Sigmoid colon (tissue), 6 donors: ENCODE measurements at regions not wholly inside any gene's neighbourhood (a gene's known extent, or its start where the extent isn't known, plus 50 kb on each side); places are given as distances from the start of the nearest gene placed in this dataset.

ENCODE experiments used
- DNase-seq: peaks from one replicate; pipeline ENCODE4 v3.0.0-alpha.2; 2019
- H3K27ac ChIP-seq, 4 donors: fragments of 200-600 bp; sonication (generic); one replicate each; pipeline ENCODE4 v1.5.1; 2016 to 2019; ENCODE audit warnings: mild to moderate bottlenecking in 1 of 4
- H3K27me3 ChIP-seq, 3 donors: fragments of 200-600 bp; sonication (generic); one replicate each; pipeline ENCODE4 v1.5.1; 2019; ENCODE audit warnings: mild to moderate bottlenecking in 1 of 3
- H3K36me3 ChIP-seq, 4 donors: fragments of 200-600 bp; sonication (generic); one replicate each; pipeline ENCODE4 v1.5.1; 2016 to 2019
- H3K4me1 ChIP-seq, 4 donors: fragments of 200-600 bp; sonication (generic); one replicate each; pipeline ENCODE4 v1.5.1; 2017 to 2019
- H3K4me3 ChIP-seq, 4 donors: fragments of 200-600 bp; sonication (generic); one replicate each; pipeline ENCODE4 v1.5.1; 2017 to 2019; ENCODE audit warnings: mild to moderate bottlenecking in 2 of 4, moderate library complexity in 1 of 4
- H3K9me3 ChIP-seq, 4 donors: fragments of 200-600 bp in 3 of 4; sonication (generic) in 3 of 4; one replicate each; pipeline versions ENCODE4 v1.5.1 to v1.6.1; 2013 to 2019
- EP300 ChIP-seq, 4 donors: sonication (generic); formaldehyde crosslinking; IDR thresholded peaks; one replicate each; pipeline ENCODE4 v1.6.1; 2017; ENCODE audit warnings: antibody characterized with exemption in 4 of 4
- POLR2A ChIP-seq, 2 donors: fragments of 450-650 bp; IDR thresholded peaks; one replicate each; pipeline ENCODE4 v1.6.1; 2016; ENCODE audit warnings: antibody characterized with exemption in 2 of 2, mild to moderate bottlenecking in 2 of 2, moderate library complexity in 2 of 2
- POLR2AphosphoS5 ChIP-seq, 4 donors: sonication (generic); formaldehyde crosslinking; IDR thresholded peaks; one replicate each; pipeline ENCODE4 v1.6.1; 2017; ENCODE audit warnings: antibody characterized with exemption in 4 of 4
- WGBS, 2 donors: extraction: QIAGEN DNeasy Blood & Tissue Kit; methylation state at CpG; one replicate each; pipeline ENCODE4 v1.1.7; 2013; 5-methylcytosine and 5-hydroxymethylcytosine counted together
- intact Hi-C: fragments of 100-400 bp; cut with DNase I; formaldehyde crosslinking; loops from one replicate; pipeline ENCODE4 v1.15.1; 2023
- TF ChIP-seq, protein P1 (sequence below), 4 experiments: fragments of 450-650 bp in 3 of 4; fragments of 200-600 bp in 1 of 4; IDR thresholded peaks; one replicate each; pipeline ENCODE4 v1.5.1; 2016 to 2019; ENCODE audit warnings: antibody characterized with exemption in 4 of 4, mild to moderate bottlenecking in 3 of 4, moderate library complexity in 2 of 4
- donor health status: healthy with polysubstance abuse.
- donor health status: healthy.

DNA sequence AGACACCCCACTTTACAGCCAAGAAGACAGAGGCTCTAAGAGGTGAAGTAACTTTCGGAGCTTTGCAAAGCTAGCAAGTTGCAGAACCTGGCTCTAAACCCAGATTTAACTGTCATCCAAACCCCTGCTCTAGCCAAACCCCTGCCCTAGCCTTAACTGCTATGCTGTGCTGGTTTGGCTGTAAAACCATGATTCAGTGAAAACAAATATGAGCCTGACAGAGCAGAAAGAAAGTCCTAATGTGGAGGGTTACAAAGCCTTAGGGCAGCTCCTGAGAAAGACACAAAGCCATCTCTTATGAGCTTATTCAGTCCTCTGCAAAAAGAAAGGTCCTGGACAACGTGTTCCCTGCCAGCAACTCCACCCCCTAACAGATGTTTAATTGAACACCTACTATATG, 172.8 kb downstream of the KATNAL1 start:
- no peaks in the 10 kb centered on the region for H3K36me3 ChIP-seq
- intact Hi-C loops, result loop anchor here (5.0 kb wide), 5 partner anchors 173 to 913 kb away; partner anchors contain the start of gene KATNAL1
- 74 to 91% methylated on average over 2 of the region's 2 CpGs for WGBS, 2 donors
- H3K27me3 ChIP-seq, result no peaks in the 10 kb centered on the region
- H3K4me3 ChIP-seq, result no peak overlapping the region
- H3K9me3 ChIP-seq, result no peaks in the 10 kb centered on the region
- H3K27ac ChIP-seq, result peak overlapping the region in 2 of 4 donors; percentile 10 to 41
- peaks cover 0 to 21% (median 9%) of the 10 kb centered on the region in 4 donors for H3K4me1 ChIP-seq
- TF ChIP-seq, protein P1, sequence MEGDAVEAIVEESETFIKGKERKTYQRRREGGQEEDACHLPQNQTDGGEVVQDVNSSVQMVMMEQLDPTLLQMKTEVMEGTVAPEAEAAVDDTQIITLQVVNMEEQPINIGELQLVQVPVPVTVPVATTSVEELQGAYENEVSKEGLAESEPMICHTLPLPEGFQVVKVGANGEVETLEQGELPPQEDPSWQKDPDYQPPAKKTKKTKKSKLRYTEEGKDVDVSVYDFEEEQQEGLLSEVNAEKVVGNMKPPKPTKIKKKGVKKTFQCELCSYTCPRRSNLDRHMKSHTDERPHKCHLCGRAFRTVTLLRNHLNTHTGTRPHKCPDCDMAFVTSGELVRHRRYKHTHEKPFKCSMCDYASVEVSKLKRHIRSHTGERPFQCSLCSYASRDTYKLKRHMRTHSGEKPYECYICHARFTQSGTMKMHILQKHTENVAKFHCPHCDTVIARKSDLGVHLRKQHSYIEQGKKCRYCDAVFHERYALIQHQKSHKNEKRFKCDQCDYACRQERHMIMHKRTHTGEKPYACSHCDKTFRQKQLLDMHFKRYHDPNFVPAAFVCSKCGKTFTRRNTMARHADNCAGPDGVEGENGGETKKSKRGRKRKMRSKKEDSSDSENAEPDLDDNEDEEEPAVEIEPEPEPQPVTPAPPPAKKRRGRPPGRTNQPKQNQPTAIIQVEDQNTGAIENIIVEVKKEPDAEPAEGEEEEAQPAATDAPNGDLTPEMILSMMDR (IDR thresholded peaks at IDR 0.05), result no peak
- TF ChIP-seq EP300 (IDR thresholded peaks at IDR 0.05), result no peak
- no peak for TF ChIP-seq POLR2A (IDR thresholded peaks at IDR 0.05)
- no peak for DNase-seq

GRCh38 chr13:30133996-30134395, 173.4 kb downstream of the KATNAL1 start:
- H3K27me3 ChIP-seq, result no peaks in the 10 kb centered on the region
- peak overlapping the region in 2 of 4 donors; percentile 10 to 41 for H3K27ac ChIP-seq
- intact Hi-C loops, result loop anchor here (2.0 to 5.0 kb wide), 7 partner anchors 173 to 913 kb away; partner anchors contain the start of genes HMGB1 and KATNAL1
- H3K4me1 ChIP-seq, result peaks cover 0 to 21% (median 9%) of the 10 kb centered on the region in 4 donors
- no peaks in the 10 kb centered on the region for H3K36me3 ChIP-seq
- TF ChIP-seq POLR2AphosphoS5 (IDR thresholded peaks at IDR 0.05) (no peak), EP300 (IDR thresholded peaks at IDR 0.05) (no peak), POLR2A (IDR thresholded peaks at IDR 0.05) (no peak)
- TF ChIP-seq, protein P1 (IDR thresholded peaks at IDR 0.05), result no peak
- DNase-seq, result no peak
- WGBS, 2 donors, result 44 to 78% methylated on average over 7 of the region's 7 CpGs
- H3K4me3 ChIP-seq, result no peak overlapping the region
- no peaks in the 10 kb centered on the region for H3K9me3 ChIP-seq

GRCh38 chr13:30133554-30133912, 173.8 kb downstream of the KATNAL1 start:
- Histone ChIP-seq H3K27ac (peak overlapping the region in 3 of 4 donors; percentile 6 to 41 (median 7)), H3K4me3 (no peak overlapping the region), H3K27me3 (no peaks in the 10 kb centered on the region), H3K9me3 (no peaks in the 10 kb centered on the region), H3K36me3 (no peaks in the 10 kb centered on the region), H3K4me1 (peaks cover 0 to 21% (median 9%) of the 10 kb centered on the region in 4 donors)
- TF ChIP-seq, protein P1 (IDR thresholded peaks at IDR 0.05), result no peak
- TF ChIP-seq POLR2A (IDR thresholded peaks at IDR 0.05) (no peak), POLR2AphosphoS5 (IDR thresholded peaks at IDR 0.05) (no peak)
- WGBS, 2 donors, result 16 to 71% methylated on average over 13 of the region's 13 CpGs
- no peak for DNase-seq
- intact Hi-C loops, result loop anchor here (2.0 to 5.0 kb wide), 7 partner anchors 174 to 914 kb away; partner anchors contain the start of genes HMGB1 and KATNAL1

- peak; percentile 99 for DNase-seq
- 34 to 53% methylated on average over 39 of the region's 39 CpGs for WGBS, 2 donors
- no peak for TF ChIP-seq EP300 (IDR thresholded peaks at IDR 0.05)
- TF ChIP-seq, protein P1 (IDR thresholded peaks at IDR 0.05), result peak; percentile 85 to 97 (median 94)
- TF ChIP-seq POLR2AphosphoS5 (IDR thresholded peaks at IDR 0.05), result peak in 3 of 4 donors; percentile 25 to 36 (median 34)
- no peak for TF ChIP-seq POLR2A (IDR thresholded peaks at IDR 0.05)
- H3K4me1 ChIP-seq, result peaks cover 0 to 24% (median 15%) of the 10 kb centered on the region in 4 donors
- no peaks in the 10 kb centered on the region for H3K36me3 ChIP-seq
- no peaks in the 10 kb centered on the region for H3K9me3 ChIP-seq
- intact Hi-C loops, result loop anchor here (1.0 to 5.0 kb wide), 8 partner anchors 25 to 914 kb away; partner anchors contain the start of genes HMGB1 and KATNAL1
- peak overlapping the region in 1 of 4 donors; percentile 2 for H3K4me3 ChIP-seq
- H3K27me3 ChIP-seq, result no peaks in the 10 kb centered on the region
- H3K27ac ChIP-seq, result peak overlapping the region in 3 of 4 donors; percentile 6 to 41 (median 7)
Observed at GRCh38 chr13:30132623-30133553, 174.5 kb downstream of the KATNAL1 start.
